Activated CD4-positive, alpha-beta T cell treated with anti-CD3 and anti-CD28 coated beads, Interleukin-2, amount 50 U/mL, for 16 hours (primary cell): ENCODE measurements at regions not wholly inside any gene's neighbourhood (a gene's known extent, or its start where the extent isn't known, plus 50 kb on each side); places are given as distances from the start of the nearest gene placed in this dataset.

Experiments
- DNase-seq: peaks from one replicate; pipeline ENCODE4 v3.0.0-alpha.2; 2020

- no peak for DNase-seq
These were observed 301.3 kb downstream of the FBXW7 start for GRCh38 chr4:152234571-152234970.

- DNase-seq, result no peak
These were observed 303.6 kb downstream of the FBXW7 start for GRCh38 chr4:152232271-152232670.

- DNase-seq, result no peak
These were observed 306.1 kb downstream of the FBXW7 start for GRCh38 chr4:152229782-152230289.

GRCh38 chr4:152225680-152226079 is 310.2 kb downstream of the FBXW7 start:
- no peak for DNase-seq

- DNase-seq, result no peak
These were observed 311.0 kb downstream of the FBXW7 start for GRCh38 chr4:152224721-152225420.

GRCh38 chr4:152224223-152224622 is 311.7 kb downstream of the FBXW7 start:
- no peak for DNase-seq

- no peak for DNase-seq
These were observed 312.3 kb downstream of the FBXW7 start for GRCh38 chr4:152223600-152223999.

- DNase-seq, result no peak
These were observed 313.9 kb downstream of the FBXW7 start for GRCh38 chr4:152221816-152222516.

GRCh38 chr4:152220201-152220666 is 315.7 kb downstream of the FBXW7 start:
- DNase-seq, result peak; percentile 29

GRCh38 chr4:152218576-152218975 is 317.3 kb downstream of the FBXW7 start:
- DNase-seq, result no peak

- DNase-seq, result no peak
These were observed 318.0 kb downstream of the FBXW7 start for GRCh38 chr4:152217896-152218295.

GRCh38 chr4:152211936-152212653 is 323.8 kb downstream of the FBXW7 start:
- DNase-seq, result no peak

- DNase-seq, result no peak
These were observed 326.0 kb downstream of the FBXW7 start for GRCh38 chr4:152209772-152210493.

- no peak for DNase-seq
These were observed 328.5 kb downstream of the FBXW7 start for GRCh38 chr4:152207378-152207720.

GRCh38 chr4:152206646-152207377 is 329.1 kb downstream of the FBXW7 start:
- no peak for DNase-seq

GRCh38 chr4:152206185-152206584 is 329.7 kb downstream of the FBXW7 start:
- no peak for DNase-seq

- no peak for DNase-seq
These were observed 333.5 kb downstream of the FBXW7 start for GRCh38 chr4:152202415-152202814.

GRCh38 chr4:152200511-152201333 is 335.2 kb downstream of the FBXW7 start:
- DNase-seq, result no peak

- no peak for DNase-seq
These were observed 338.7 kb downstream of the FBXW7 start for GRCh38 chr4:152197211-152197610.

GRCh38 chr4:152195888-152196287 is 340.0 kb downstream of the FBXW7 start:
- no peak for DNase-seq

- no peak for DNase-seq
These were observed 342.8 kb downstream of the FBXW7 start for GRCh38 chr4:152193059-152193458.
